GM03348 (cell line): ENCODE measurements at regions not wholly inside any gene's neighbourhood (a gene's known extent, or its start where the extent isn't known, plus 50 kb on each side); places are given as distances from the start of the nearest gene placed in this dataset.
"Not testable (repeated sequence)": the region's sequence is repeated elsewhere in the genome, so short reads cannot be mapped to it uniquely, and the experiment has no call there.

Experiments used
- DNase-seq: peaks from one replicate; pipeline ENCODE4 v3.0.0; 2012; ENCODE audit warnings: low spot score

DNA sequence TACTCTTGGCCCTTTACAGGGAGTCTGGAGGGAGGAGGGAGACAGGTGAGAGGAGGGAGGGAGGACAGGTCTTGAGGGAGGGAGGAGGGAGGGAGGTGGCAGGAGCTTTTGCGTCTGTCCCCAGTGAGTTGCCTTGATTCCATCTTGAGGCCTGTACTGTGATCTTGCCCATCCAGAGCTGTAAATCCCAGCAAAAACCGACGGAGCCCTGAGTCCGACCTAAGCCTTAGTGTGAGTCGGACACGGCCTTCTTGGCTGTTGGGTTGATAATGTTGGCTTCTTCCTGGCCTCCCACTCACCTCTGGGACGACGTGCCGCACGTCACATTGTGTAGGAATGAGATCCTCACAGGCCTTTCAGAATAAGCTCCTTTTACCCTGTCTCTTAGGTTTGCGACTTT, 72.5 kb downstream of the RGS12 start:
- no peak for DNase-seq

- DNase-seq = no peak
Measured at GRCh38 chr4:3365871-3366842, 73.3 kb downstream of the RGS12 start.

DNA sequence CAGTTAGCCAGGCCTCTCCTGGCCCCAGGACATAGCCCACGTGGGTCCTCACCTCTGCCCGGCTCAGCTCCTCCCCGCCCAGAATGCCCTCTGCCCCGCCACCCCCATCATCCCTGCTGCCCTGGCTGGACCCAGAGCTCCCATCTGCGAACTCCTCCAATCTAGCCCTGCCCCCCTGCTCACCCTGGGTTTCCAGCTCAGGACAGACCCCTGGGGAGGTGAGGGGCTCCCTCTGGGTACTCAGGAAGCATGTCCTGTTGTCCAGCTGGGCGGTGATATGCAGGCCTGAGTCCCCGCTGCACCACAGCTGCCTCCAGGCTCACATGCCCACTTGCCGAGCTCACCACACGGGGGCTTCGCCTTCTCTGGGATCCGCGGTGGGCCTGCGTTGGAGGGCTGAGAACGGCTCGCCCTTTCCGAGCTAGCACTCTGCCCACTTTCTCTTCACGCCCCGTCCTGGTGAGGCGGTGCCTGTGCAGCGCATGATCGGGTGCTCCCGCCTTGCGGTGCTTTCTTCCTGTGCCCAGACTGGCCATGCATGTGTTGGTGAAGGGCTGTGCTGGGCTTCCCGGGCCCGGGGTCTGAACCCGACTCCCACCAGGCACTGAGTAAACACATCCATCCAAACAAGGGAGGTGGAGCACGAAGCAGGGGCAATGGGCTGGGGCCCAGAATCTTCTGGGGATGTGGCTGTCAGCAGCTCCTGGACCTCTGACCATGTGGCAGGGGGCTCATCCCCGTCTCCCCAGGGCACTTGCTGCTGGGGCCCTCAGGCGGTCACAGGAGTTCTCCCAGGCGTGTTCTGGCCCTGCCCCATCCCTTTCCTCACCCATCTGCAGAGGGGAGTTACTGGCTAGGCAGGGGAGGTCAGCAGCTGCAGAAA, 74.3 kb downstream of the RGS12 start:
- no peak for DNase-seq

DNA sequence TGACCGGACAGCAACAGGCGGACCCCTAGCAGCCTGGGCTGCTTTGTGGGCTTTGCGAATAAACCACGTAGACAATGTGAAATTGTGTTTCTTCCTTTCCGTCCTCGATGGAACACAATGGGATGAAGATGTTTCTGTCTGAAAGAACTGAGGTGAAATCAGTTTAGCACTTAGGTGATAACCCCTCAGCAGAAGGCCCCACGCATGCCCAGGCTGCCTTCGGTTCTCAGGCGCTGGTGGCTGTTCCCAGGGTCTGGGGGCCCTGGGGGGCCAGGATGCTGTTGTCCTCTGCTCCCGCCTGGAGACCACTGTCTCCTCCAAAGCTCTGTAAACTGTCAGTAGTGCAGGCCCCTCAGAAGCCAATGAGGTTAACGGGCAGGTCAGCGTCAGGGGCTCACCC, 73.9 kb upstream of the HGFAC start:
- no peak for DNase-seq

DNA sequence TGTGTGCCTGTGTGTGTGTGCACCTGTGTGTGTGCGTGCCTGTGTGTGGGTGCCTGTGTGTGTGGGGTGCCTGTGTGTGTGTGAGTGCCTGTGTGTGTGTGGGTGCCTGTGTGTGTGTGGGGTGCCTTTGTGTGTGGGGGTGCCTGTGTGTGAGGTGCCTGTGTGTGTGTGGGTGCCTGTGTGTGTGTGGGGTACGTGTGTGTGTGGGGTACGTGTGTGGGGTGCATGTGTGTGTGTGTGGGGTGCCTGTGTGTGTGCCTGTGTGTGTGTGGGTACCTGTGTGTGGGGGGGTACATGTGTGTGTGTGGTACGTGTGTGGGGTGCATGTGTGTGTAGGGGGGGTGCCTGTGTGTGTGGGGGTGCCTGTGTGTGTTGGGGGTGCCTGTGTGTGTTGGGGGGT, 73.4 kb upstream of the HGFAC start:
- no peak for DNase-seq

- DNase-seq = no peak
Measured at GRCh38 chr4:3368841-3369760, 72.7 kb upstream of the HGFAC start.

GRCh38 chr4:3369781-3370674, 71.7 kb upstream of the HGFAC start:
- DNase-seq = peak; percentile 89

DNA sequence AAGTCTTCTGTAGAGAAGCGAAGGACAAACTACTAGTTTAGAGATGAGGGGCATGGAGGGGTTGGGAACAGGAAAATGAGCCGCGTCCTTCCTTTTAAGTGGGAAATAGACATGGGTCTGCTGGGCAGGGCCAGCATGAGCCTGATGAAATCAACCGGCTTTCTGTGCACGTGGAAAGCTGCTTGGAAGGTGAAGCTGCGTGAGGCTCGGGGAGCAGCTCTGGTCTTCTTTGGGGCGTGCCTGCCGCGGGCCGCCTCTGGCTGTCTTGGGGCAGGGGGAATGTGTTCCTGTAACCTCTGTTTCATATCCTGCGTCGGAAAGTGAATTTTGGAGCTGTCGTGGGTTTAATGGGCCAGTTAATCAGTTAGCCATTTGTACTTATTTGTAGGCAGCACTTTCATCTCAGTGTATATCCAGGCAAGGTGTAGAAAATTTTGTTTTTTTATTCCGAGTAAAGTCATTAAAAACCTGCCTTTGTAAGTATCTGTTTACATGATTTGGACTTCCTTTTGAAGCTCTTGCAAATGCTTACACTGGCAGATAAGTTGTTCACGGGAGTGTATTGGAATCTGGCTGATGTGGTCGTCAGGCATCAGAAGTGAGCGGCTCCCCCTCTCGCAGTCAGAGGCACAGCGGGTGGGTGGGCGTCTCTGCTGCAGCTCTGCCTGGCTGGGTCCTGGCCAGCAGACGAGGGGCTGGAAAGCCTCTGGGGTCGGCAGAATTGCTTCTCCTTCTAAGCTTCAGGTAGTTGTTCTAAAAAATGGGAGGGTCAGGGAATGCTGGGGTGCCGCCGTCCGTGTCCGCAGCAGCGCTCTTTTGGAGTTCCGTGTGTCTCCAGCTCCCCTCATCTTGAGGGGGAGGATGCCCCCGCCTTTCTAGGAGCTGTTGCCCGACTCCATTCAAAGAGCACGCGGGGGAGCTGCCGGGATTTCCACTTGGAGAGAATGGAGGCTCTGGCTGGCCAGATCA, 70.5 kb upstream of the HGFAC start:
- no peak for DNase-seq

GRCh38 chr4:3372264-3372932, 69.4 kb upstream of the HGFAC start:
- DNase-seq = no peak

- DNase-seq = no peak
Measured at GRCh38 chr4:3372933-3373465, 68.8 kb upstream of the HGFAC start.

GRCh38 chr4:3373468-3373867, 68.3 kb upstream of the HGFAC start:
- DNase-seq = no peak

GRCh38 chr4:3374011-3374645, 67.6 kb upstream of the HGFAC start:
- DNase-seq = no peak

DNA sequence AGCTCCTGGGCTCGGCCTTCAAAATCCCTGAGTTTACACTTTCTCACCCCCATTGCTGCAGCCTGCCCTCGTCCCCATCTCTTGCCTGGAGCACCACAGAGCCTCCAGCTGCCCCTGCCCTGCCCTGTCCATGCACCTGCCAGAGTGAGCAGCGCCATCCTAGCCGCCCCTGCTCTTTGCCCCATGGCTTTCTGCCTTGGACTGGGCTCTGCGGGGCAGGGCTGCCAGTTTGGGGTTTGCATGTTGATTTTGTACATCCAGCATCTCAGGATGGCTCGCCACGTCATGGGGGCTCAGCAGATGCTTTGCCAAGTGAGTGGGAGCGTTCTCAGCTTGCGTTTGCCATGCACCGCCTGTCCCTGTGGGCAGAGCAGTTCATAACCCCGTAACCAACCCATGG, 67.1 kb upstream of the HGFAC start:
- DNase-seq = no peak

DNA sequence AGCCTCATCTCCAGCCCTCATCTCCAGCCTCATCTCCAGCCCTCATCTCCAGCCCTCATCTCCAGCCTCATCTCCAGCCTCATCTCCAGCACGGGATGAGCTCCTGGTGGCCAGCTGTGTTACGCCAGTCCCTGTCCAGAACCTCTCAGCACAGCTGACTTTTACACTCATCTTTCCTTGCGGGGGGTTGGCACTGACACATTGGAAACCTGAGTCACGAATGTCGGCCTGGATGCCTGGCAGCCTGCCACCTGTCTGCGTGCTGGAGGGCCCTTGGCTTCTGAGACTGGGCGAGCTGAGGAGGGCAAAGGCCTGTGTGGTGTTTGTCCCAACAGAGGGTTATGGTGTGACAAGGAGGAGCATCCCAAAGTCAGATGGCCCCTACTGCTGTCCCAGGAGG, 66.1 kb upstream of the HGFAC start:
- peak; percentile 80 for DNase-seq

- DNase-seq = no peak
Measured at GRCh38 chr4:3376266-3376665, 65.5 kb upstream of the HGFAC start.

- no peak for DNase-seq
Measured at GRCh38 chr4:3377557-3377956, 64.2 kb upstream of the HGFAC start.

GRCh38 chr4:3380336-3380735, 61.4 kb upstream of the HGFAC start:
- not testable (repeated sequence) for DNase-seq

DNA sequence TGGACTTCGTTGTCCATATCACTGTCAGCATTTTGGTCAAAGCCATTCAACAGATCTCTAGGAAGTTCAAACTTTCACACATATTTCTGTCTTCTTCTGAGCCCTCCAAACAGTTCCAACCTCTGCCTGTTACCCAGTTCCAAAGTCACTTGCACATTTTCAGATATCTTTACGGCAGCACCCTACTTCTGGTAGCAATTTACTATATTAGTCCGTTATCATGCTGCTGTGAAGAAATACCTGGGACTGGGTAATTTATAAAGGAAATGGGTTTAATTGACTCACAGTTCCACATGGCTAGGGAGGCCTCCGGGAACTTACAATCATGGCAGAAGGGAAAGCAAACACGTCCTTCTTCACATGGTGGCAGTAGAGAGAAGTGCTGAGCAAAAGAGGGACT, 60.6 kb upstream of the HGFAC start:
- not testable (repeated sequence) for DNase-seq
